Omental fat pad (tissue), 3 donors: ENCODE measurements at regions not wholly inside any gene's neighbourhood (a gene's known extent, or its start where the extent isn't known, plus 50 kb on each side); places are given as distances from the start of the nearest gene placed in this dataset.
"Not testable (repeated sequence)": the region's sequence is repeated elsewhere in the genome, so short reads cannot be mapped to it uniquely, and the experiment has no call there.

Experiments
- ATAC-seq: fragments of 150-250 bp; one replicate; pipeline ENCODE4 v1.9.1; 2016; ENCODE audit warnings: mild to moderate bottlenecking, moderate library complexity; ENCODE audit not compliant: low FRiP score
- DNase-seq: peaks from one replicate; pipeline ENCODE4 v3.0.0-alpha.2; 2019; ENCODE audit warnings: low spot score
- TF ChIP-seq, protein P1 (sequence below), 3 donors: fragments of 450-650 bp; IDR thresholded peaks; one replicate each; pipeline ENCODE4 v1.5.1; 2016 to 2017; ENCODE audit warnings: antibody characterized with exemption in 3 of 3, mild to moderate bottlenecking in 3 of 3, moderate library complexity in 2 of 3

DNA sequence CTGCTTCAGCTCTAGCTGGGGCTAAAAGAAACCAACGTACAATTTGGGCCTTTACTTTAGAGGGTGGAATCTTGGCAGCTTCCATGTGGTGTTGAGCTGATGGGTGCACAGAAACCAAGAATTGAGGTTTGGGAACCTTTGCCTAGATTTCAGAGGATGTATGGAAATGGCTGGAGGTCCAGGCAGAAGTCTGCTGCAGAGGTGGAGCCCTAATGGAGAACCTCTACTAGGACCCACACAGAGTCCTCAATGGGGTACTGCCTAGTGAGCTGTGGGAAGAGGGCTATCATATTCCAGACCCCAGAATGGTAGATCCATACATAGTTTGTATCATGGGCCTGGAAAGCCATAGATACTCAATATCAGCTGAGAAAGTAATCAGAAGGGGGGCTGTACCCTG, 500.4 kb upstream of the ATP2B1 start:
- DNase-seq (no peak), ATAC-seq (no peak)
- TF ChIP-seq, protein P1, sequence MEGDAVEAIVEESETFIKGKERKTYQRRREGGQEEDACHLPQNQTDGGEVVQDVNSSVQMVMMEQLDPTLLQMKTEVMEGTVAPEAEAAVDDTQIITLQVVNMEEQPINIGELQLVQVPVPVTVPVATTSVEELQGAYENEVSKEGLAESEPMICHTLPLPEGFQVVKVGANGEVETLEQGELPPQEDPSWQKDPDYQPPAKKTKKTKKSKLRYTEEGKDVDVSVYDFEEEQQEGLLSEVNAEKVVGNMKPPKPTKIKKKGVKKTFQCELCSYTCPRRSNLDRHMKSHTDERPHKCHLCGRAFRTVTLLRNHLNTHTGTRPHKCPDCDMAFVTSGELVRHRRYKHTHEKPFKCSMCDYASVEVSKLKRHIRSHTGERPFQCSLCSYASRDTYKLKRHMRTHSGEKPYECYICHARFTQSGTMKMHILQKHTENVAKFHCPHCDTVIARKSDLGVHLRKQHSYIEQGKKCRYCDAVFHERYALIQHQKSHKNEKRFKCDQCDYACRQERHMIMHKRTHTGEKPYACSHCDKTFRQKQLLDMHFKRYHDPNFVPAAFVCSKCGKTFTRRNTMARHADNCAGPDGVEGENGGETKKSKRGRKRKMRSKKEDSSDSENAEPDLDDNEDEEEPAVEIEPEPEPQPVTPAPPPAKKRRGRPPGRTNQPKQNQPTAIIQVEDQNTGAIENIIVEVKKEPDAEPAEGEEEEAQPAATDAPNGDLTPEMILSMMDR (IDR thresholded peaks at IDR 0.05) = no peak

DNA sequence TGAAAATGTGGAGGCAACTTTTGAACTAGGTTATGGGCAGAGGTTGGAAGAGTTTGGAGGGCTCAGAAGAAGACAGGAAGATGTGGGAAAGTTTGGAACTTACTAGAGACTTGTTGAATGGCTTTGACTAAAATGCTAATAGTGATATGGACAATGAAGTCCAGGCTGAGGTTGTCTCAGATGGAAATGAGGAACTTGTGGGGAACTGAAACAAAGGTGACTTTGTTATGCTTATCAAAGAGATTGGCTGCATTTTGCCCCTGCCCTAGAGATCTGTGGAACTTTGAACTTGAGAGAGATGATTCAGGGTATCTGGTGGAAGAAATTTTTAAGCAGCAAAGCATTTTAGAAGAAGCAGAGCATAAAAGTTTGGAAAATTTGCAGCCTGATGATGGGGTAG, 499.7 kb upstream of the ATP2B1 start:
- not testable (repeated sequence) for ATAC-seq

DNA sequence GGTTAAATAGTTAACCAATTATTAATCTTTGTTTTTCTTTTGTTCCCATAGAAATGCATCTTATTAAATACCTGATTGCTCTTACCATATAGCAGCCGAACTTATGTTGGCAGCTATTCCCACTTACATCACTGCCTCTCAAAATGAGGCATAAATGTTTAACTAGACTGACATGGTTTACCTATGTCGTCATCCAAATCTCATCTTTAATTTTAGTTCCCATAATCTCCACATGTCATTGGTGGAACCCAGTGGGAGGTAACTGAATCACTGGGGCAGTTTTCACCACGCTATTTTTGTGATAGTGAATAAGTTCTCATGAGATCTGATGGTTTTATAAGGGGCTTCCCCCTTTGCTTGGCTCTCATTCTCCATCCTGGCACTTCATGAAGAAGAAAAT, 499.2 kb upstream of the ATP2B1 start:
- TF ChIP-seq, protein P1 (IDR thresholded peaks at IDR 0.05) = no peak
- ATAC-seq = no peak
- DNase-seq = no peak

More for the DNA sequence above, 499.7 kb upstream of the ATP2B1 start:
- not testable (repeated sequence) for DNase-seq

DNA sequence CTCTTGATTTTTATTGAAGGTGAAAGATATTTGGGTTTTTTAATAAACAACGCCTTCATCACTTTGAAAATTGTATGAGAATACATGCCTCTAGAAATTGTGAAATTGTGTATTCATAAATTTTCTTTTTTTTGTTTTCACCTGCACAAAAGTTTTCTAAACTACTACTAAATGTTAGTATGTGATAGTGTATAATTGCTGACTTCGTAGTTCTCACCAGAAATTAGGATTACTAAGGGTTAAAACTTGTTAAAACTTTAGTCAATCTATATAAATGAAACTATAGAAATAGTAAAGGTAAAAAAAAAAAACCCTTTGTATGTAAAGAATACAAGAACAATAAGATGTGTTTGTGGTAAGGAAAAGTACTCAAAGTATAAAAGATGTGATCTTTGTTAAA, 496.5 kb upstream of the ATP2B1 start:
- DNase-seq (no peak), ATAC-seq (no peak)
- TF ChIP-seq, protein P1 (IDR thresholded peaks at IDR 0.05) = no peak

DNA sequence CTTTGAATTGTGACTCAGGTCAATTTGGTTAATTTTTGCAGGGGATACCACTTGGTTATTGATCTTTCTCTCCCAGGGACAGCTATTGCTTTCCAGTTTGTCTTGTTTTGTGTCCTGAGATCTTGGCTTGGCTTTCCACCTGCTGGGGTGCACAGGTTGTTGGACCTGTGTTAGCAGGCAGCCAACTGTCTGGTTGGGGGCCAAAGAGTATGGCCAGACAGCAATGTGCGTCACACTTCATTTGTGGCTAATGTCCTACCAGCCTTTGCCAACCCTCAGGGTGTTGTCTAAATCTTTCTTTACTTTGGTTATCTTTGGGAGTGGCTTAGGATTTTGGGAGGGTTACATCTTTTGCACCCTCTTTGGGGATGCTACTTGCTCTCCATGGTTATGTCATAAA, 494.9 kb upstream of the ATP2B1 start:
- DNase-seq (no peak), ATAC-seq (no peak)
- TF ChIP-seq, protein P1 (IDR thresholded peaks at IDR 0.05) = no peak

DNA sequence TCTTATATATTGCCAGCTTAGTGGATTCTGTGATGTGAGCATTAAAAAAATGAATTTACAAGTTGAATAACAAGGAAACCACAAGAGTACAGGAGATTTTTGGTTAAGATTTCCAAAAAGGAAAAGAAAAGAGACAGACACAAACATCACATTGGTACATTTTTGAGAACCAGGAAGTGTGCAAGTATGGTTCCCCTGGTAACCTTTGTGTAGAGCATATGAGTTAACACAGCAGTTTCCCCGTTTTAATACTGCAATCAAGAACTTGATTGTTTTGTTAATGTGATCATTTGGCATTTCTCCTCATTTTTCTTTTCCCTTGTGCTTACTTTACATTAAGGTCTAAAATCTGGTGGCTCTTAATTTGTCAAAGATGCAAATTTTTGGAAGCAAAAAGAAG, 490.4 kb upstream of the ATP2B1 start:
- ATAC-seq = no peak
- no peak for DNase-seq
- TF ChIP-seq, protein P1 (IDR thresholded peaks at IDR 0.05) = no peak

DNA sequence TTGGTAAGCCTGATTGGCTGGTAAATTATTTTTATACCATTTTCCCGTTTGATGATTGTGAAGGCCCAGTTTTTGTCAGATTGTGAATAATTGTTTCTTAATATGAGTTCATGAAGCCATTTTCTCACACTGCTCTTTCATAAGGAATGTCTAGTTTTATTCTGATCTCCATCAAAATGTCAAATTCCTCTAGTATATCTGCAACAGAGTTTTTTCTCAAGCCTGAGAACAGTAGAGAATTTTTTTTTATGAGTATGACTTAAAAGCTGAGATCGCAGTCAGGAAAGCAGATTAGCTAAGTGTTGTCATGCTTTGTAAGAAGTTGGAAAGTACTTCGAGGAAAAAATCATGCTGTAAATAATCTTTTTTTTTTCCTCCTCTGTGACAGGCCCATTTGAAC, 484.9 kb upstream of the ATP2B1 start:
- no peak for DNase-seq
- TF ChIP-seq, protein P1 (IDR thresholded peaks at IDR 0.05) = no peak
- ATAC-seq = no peak

DNA sequence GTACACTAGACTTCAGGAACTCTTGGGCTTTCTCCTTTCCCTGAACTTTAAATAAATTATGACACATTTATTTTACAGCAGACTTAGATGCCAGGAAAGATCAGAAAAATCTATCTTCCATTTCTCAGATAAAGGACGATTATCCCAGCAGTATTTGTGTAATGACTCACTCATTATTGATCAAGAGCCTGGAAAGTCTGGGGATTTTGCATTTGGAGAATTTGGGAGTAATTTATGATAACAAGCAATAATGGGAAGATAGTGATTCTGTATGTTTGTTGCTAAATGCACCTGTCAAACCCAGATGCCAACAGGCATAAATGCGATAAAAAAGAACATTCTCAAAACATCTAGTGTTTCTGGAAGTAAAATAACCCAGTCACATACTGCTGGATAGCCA, 480.2 kb upstream of the ATP2B1 start:
- DNase-seq (no peak), ATAC-seq (no peak)
- TF ChIP-seq, protein P1 (IDR thresholded peaks at IDR 0.05) = no peak
